Ureter (tissue), 1 donor: ENCODE measurements at regions not wholly inside any gene's neighbourhood (a gene's known extent, or its start where the extent isn't known, plus 50 kb on each side); places are given as distances from the start of the nearest gene placed in this dataset.
"Not testable (repeated sequence)": the region's sequence is repeated elsewhere in the genome, so short reads cannot be mapped to it uniquely, and the experiment has no call there.

Experiments used
- DNase-seq: peaks from one replicate; pipeline ENCODE4 v3.0.0-alpha.2; 2020; ENCODE audit warnings: low spot score
- donor health status: DM: yes; HTN: yes; CAD: no.

GRCh38 chr4:100034023-100034664, 84.1 kb upstream of the H2AZ1 start:
- no peak for DNase-seq

DNA sequence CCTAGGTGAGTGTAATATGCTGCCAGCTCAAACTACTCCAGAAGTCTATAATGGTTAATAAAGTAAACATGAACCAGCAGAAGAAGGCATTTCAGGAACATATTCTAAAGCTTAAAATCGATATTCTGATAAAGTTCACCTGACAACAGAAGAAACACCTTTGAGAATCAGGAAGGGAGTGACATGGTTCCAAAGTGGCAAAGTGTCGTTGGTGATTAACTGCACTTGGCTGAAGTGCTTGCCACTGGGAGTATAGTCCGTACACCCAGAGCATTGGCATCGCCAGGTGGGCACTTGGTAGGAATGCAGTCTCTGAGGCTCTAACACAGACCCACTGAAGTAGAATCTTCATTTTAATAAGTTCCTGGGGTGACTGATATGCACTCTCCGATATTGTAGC, 76.0 kb upstream of the H2AZ1 start:
- DNase-seq, result no peak

GRCh38 chr4:100023800-100024199, 73.7 kb upstream of the H2AZ1 start:
- DNase-seq, result no peak

- no peak for DNase-seq
Observed at GRCh38 chr4:100022792-100023222, 72.7 kb upstream of the H2AZ1 start.

DNA sequence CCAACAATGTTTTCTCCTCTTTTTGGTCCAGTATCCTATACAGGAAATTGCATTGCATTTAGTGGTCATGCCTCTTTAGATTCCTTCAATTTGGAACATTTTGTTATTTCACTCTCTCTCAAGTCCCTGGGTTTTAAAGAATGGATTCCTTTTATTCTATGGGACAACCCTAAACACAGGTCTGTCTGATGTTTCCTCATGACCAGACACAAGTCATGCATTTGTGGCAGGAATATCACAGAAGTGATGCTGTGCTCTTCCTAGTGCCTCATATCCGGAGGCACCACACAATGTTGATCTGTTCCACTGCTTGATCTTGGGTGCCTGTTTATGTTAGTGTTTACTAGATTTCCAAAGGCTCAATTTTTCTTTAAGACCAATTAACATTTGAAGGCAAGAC, 69.7 kb upstream of the H2AZ1 start:
- DNase-seq, result no peak

DNA sequence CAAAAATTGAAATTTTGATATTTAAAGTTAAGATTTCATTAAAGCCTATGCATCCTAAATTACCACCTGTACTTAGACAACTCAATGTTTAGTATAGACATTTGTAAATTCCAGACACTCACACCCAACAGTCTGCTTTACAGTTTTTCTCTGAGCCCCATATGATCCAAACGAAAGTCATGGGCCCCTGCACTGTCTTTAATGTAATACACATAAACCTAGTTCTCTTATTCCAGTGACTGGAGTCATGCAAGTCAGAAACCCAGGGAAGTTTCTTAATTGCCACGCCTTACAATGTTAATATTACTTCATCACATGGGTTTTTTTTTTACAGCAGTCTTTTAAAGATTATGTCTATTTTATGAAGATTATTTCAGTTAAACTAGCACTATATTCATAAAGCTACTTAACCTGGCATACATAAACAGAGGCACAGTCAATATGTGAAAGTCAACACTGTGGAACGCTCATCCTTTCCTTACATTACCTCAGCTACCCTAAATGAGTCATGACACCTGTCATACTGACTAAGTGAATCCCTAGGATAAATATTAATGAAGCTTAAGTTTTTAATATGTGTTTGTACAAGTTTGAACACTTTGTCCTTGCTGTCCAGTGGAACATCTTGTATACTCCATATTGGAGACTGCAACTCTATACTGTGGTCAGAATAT, 67.7 kb upstream of the H2AZ1 start:
- no peak for DNase-seq

DNA sequence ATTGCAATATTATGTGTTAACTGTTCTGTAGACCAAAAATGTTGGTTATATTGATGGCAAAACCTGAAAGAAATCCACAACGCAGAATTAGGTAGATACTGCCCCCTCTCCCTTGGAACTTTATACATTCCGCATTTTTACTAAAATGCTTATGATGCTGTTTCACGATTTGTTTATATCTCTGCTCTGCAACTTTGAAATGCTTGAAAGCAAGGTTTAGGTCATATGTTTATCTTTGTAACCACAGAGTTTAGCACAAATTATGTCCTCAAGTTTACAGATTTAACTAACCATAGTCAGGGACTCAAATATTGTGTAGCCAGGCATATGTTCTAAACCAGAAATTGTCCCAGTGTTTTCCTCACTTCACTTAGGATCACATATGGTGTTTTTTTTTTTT, 66.1 kb upstream of the H2AZ1 start:
- DNase-seq, result no peak

DNA sequence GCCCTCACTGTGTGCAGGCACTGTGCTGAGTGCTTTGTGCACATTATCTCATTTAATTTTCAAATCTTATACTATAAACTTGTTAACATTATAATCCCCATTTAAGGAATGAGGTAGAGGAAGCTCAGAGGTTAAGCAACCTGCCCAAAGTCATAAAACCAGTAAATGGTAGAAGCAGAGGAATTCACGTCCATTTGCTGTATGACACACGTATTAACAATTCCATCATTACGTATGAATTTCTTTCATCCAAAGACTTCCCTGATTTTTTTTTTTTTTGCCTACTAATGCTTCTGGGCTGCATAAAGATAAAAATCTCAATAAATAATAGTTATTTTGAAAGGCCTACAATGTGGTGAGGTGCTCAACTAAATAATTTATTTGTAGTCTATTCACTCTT, 64.5 kb upstream of the H2AZ1 start:
- DNase-seq, result no peak

- no peak for DNase-seq
Observed at GRCh38 chr4:100009490-100009889, 59.4 kb upstream of the H2AZ1 start.

GRCh38 chr4:100008048-100008447, 58.0 kb upstream of the H2AZ1 start:
- DNase-seq, result no peak

DNA sequence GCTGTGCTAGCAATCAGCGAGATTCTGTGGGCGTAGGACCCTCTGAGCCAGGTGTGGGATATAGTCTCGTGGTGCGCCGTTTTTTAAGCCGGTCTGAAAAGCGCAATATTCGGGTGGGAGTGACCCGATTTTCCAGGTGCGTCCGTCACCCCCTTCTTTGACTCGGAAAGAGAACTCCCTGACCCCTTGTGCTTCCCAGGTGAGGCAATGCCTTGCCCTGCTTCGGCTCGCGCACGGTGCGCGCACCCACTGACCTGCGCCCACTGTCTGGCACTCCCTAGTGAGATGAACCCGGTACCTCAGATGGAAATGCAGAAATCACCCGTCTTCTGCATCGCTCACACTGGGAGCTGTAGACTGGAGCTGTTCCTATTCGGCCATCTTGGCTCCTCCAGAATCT, 56.1 kb upstream of the H2AZ1 start:
- not testable (repeated sequence) for DNase-seq
